ENCODE measurements at regions not wholly inside any gene's neighbourhood (a gene's known extent, or its start where the extent isn't known, plus 50 kb on each side); places are given as distances from the start of the nearest gene placed in this dataset.

GRCh38 chr12:19759227-19759626, 319.9 kb downstream of the AEBP2 start (continued):
- no peak for TF ChIP-seq REST (IDR thresholded peaks at IDR 0.05)
- no peak for TF ChIP-seq HNF4G (IDR thresholded peaks at IDR 0.05)

- H3K4me1 ChIP-seq (ENCODE audit: control insufficient read depth in 4 of 4, insufficient read depth in 4 of 4, low read length in 3 of 4), result no peaks in the 10 kb centered on the region
- TF ChIP-seq FOXA2 (IDR thresholded peaks at IDR 0.05) (no peak), HNF4A (conservative IDR thresholded peaks at IDR 0.05) (no peak), MAX (IDR thresholded peaks at IDR 0.05) (no peak), GABPA (IDR thresholded peaks at IDR 0.05 in 1 of 2, conservative IDR thresholded peaks at IDR 0.05 in 1 of 2) (no peak), REST (IDR thresholded peaks at IDR 0.05) (no peak), JUND (IDR thresholded peaks at IDR 0.05) (no peak)
- no peak overlapping the region for H3K27ac ChIP-seq (ENCODE audit: low read depth in 1 of 2, low read length in 2 of 2)
- no peak overlapping the region for H3K9ac ChIP-seq (ENCODE audit: low read depth in 1 of 2, low read length in 2 of 2)
- no peak for DNase-seq (ENCODE audit: low spot score)
- no peaks in the 10 kb centered on the region for H3K36me3 ChIP-seq (ENCODE audit: control insufficient read depth in 4 of 4, insufficient read depth in 3 of 4, low read depth in 1 of 4, low read length in 3 of 4)
- no peaks in the 10 kb centered on the region for H3K9me3 ChIP-seq (ENCODE audit: control insufficient read depth in 4 of 4, low read length in 3 of 4)
- H3K27me3 ChIP-seq (ENCODE audit: control insufficient read depth in 4 of 4, insufficient read depth in 4 of 4, low read length in 3 of 4), result no peaks in the 10 kb centered on the region
- 80% methylated on average over 2 of the region's 2 CpGs for WGBS
- no peak overlapping the region for H3K4me3 ChIP-seq (ENCODE audit: low read depth in 1 of 3, low read length in 3 of 3)
These were observed 321.3 kb downstream of the AEBP2 start for GRCh38 chr12:19760611-19761010.

- Histone ChIP-seq H3K27ac (ENCODE audit: low read depth in 1 of 2, low read length in 2 of 2) (no peak overlapping the region), H3K9ac (ENCODE audit: low read depth in 1 of 2, low read length in 2 of 2) (no peak overlapping the region), H3K36me3 (ENCODE audit: control insufficient read depth in 4 of 4, insufficient read depth in 3 of 4, low read depth in 1 of 4, low read length in 3 of 4) (no peaks in the 10 kb centered on the region), H3K4me3 (ENCODE audit: low read depth in 1 of 3, low read length in 3 of 3) (no peak overlapping the region), H3K4me1 (ENCODE audit: control insufficient read depth in 4 of 4, insufficient read depth in 4 of 4, low read length in 3 of 4) (no peaks in the 10 kb centered on the region), H3K9me3 (ENCODE audit: control insufficient read depth in 4 of 4, low read length in 3 of 4) (no peaks in the 10 kb centered on the region), H3K27me3 (ENCODE audit: control insufficient read depth in 4 of 4, insufficient read depth in 4 of 4, low read length in 3 of 4) (no peaks in the 10 kb centered on the region)
- TF ChIP-seq MAX (IDR thresholded peaks at IDR 0.05) (no peak), TAF1 (conservative IDR thresholded peaks at IDR 0.05) (no peak), SP1 (IDR thresholded peaks at IDR 0.05) (no peak)
- WGBS, result 82% methylated on average over 1 of the region's 1 CpG
- DNase-seq (ENCODE audit: low spot score), result no peak
These were observed 322.2 kb downstream of the AEBP2 start for GRCh38 chr12:19761463-19761862.
